ENCODE measurements at regions not wholly inside any gene's neighbourhood (a gene's known extent, or its start where the extent isn't known, plus 50 kb on each side); places are given as distances from the start of the nearest gene placed in this dataset.

DNA sequence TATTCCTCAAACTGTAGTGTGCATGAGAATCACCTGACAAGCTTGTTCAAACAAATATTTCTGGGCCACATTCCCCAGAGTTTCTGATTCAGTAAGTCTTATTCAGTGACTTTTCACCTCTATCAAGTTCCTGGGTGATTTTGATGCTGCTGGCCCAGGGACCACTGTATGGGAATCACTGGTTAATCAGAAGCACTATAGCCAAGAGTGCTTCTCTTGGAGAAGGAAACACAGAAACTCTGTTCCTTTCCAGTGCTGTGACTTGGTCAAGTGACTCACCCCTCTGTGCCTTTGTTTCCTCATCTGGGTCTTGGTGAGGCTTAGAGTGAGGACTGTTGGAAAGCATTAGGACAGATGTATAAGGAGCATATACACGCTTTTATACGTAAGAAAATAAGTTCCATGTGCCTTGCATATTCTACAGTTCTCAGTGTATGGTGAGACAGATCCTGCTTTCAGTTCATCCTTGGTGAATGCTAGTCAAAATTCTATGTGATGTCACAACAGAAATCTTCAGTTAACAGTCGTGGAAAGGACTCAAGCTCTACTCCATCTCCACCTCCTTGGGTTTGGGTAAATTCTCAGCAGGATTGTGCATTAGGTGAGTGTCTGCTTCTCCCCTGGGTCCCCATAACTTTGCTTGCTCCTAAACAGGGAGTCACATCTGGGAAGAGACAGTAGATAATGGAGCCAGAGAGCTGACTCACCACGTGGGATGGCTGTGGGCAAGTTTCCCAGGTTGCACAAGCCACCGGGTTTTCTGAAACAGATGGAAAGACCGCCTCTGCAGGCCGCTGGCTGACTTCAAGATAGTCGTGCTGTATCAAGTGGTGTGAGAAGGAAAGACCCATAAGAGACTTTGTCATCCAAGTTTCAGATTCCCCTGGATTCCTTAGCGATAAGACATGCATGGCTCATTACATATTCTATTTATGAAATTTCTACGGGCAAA lies 117.0 kb downstream of the NXNL2 start (continued):
- no peak for TF ChIP-seq CBX8 (IDR thresholded peaks at IDR 0.05; ENCODE audit: borderline replicate concordance, low read depth, low read length)
- TF ChIP-seq, protein P1, sequence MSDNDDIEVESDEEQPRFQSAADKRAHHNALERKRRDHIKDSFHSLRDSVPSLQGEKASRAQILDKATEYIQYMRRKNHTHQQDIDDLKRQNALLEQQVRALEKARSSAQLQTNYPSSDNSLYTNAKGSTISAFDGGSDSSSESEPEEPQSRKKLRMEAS (IDR thresholded peaks at IDR 0.05), result no peak
- no peak for TF ChIP-seq KDM5A (IDR thresholded peaks at IDR 0.05; ENCODE audit: low read length)

Measured in H1 (cell line).